Epithelial cell of esophagus (primary cell): ENCODE measurements at regions not wholly inside any gene's neighbourhood (a gene's known extent, or its start where the extent isn't known, plus 50 kb on each side); places are given as distances from the start of the nearest gene placed in this dataset.
A peak's percentile ranks its signal among the peaks of the same experiment; 100 is the strongest.

Experiments
- DNase-seq: peaks from one replicate; pipeline ENCODE4 v3.0.0; 2010; ENCODE audit warnings: low read depth
- H3K4me3 ChIP-seq: 2 replicates; pipeline ENCODE4 v1.5.1; 2011; ENCODE audit warnings: mild to moderate bottlenecking, low read length, control low read depth
- CTCF ChIP-seq: IDR thresholded peaks from 2 replicates; pipeline ENCODE4 v1.5.1; 2011; ENCODE audit warnings: low read depth, mild to moderate bottlenecking, low read length, control low read depth, inconsistent platforms; ENCODE audit not compliant: insufficient read depth; ENCODE audit errors: missing control alignments

GRCh38 chr17:74088934-74089329 is 114.5 kb upstream of the RPL38 start:
- TF ChIP-seq CTCF = no peak
- no peak for DNase-seq

GRCh38 chr17:74089380-74089779 is 114.1 kb upstream of the RPL38 start:
- DNase-seq = no peak
- H3K4me3 ChIP-seq = no peak overlapping the region
- no peak for TF ChIP-seq CTCF

More at GRCh38 chr17:74088934-74089329, 114.5 kb upstream of the RPL38 start:
- no peak overlapping the region for H3K4me3 ChIP-seq

- TF ChIP-seq CTCF = peak; percentile 42
- DNase-seq = peak; percentile 13
- H3K4me3 ChIP-seq = no peak overlapping the region
Observed at GRCh38 chr17:74089869-74090464, 113.5 kb upstream of the RPL38 start.

- no peak overlapping the region for H3K4me3 ChIP-seq
- TF ChIP-seq CTCF = no peak
- DNase-seq = no peak
Observed at GRCh38 chr17:74094651-74095050, 108.8 kb upstream of the RPL38 start.

GRCh38 chr17:74096456-74096855 is 107.0 kb upstream of the RPL38 start:
- TF ChIP-seq CTCF = no peak
- H3K4me3 ChIP-seq = no peak overlapping the region
- no peak for DNase-seq

- no peak for DNase-seq
- no peak for TF ChIP-seq CTCF
- no peak overlapping the region for H3K4me3 ChIP-seq
Observed at GRCh38 chr17:74097450-74098135, 105.9 kb upstream of the RPL38 start.
